Endothelial cell of umbilical vein (primary cell): ENCODE measurements at regions not wholly inside any gene's neighbourhood (a gene's known extent, or its start where the extent isn't known, plus 50 kb on each side); places are given as distances from the start of the nearest gene placed in this dataset.

Experiments
- BruUV-seq: library from RNA; stranded (reverse); fragments of 400-500 nt; replicated peaks from 2 replicates; lab custom pipeline; 2021; lab: Mats Ljungman, UMichigan
- CTCF ChIA-PET: fragments of 300-600, 350-600 bp; sonication (Branson Sonifier 250); formaldehyde crosslinking; loops from one replicate; lab custom pipeline; 2021; ENCODE audit warnings: antibody characterized with exemption, inconsistent platforms; lab: Charles Lee
- POLR2A ChIA-PET: fragments of 300-600, 350-600 bp; sonication (Branson Sonifier 250); formaldehyde crosslinking; loops from one replicate; lab custom pipeline; 2021; ENCODE audit warnings: antibody characterized with exemption, inconsistent platforms; lab: Charles Lee
- DNase-seq: peaks from one replicate; pipeline ENCODE4 v3.0.0-alpha.2; 2011; ENCODE audit warnings: low read depth, low spot score
- FAIRE-seq: peaks from 2 replicates; lab custom pipeline; 2011; peaks lifted over from hg19 to GRCh38; lab: Jason Lieb, UNC
- H2AFZ ChIP-seq: 2 replicates; pipeline ENCODE4 v1.6.0; 2012; ENCODE audit warnings: low read depth, low read length, control low read depth, inconsistent platforms
- H3K27ac ChIP-seq: 2 replicates; pipeline ENCODE4 v1.5.1; 2011; ENCODE audit warnings: low read depth, mild to moderate bottlenecking, control low read depth, low read length, moderate library complexity; ENCODE audit not compliant: insufficient read depth
- H3K27me3 ChIP-seq, 2 experiments: 2 replicates each; pipeline versions ENCODE4 v1.6.0 to v1.6.1; 2011; ENCODE audit warnings: low read length in 2 of 2, mixed read lengths in 1 of 2; ENCODE audit not compliant: control insufficient read depth in 2 of 2, insufficient read depth in 2 of 2
- H3K36me3 ChIP-seq, 2 experiments: 2 replicates in 1 of 2; 3 replicates in 1 of 2; pipeline ENCODE4 v1.5.1; 2011; ENCODE audit warnings: low read length in 2 of 2, mild to moderate bottlenecking in 1 of 2, moderate library complexity in 1 of 2; ENCODE audit not compliant: control insufficient read depth in 2 of 2, insufficient read depth in 2 of 2; ENCODE audit errors: extremely low read depth in 1 of 2
- H3K4me1 ChIP-seq: 3 replicates; pipeline ENCODE4 v1.5.1; 2011; ENCODE audit warnings: mild to moderate bottlenecking, low read length; ENCODE audit not compliant: control insufficient read depth, insufficient read depth; ENCODE audit errors: extremely low read depth
- H3K4me2 ChIP-seq: 2 replicates; pipeline ENCODE4 v1.6.1; 2011; ENCODE audit warnings: low read length, control low read depth, mixed read lengths; ENCODE audit not compliant: insufficient read depth
- H3K4me3 ChIP-seq, 3 experiments: fragments of 200-600 bp in 1 of 3; sonication (generic), shearing (Covaris generic) in 1 of 3; replicated peaks in 1 of 3; 2 replicates each; pipeline ENCODE4 v1.5.1; 2011 to 2016; ENCODE audit warnings: control low read depth in 3 of 3, low read length in 3 of 3, mild to moderate bottlenecking in 2 of 3, inconsistent platforms in 1 of 3, low read depth in 1 of 3, moderate library complexity in 1 of 3; ENCODE audit not compliant: insufficient read depth in 1 of 3
- H3K79me2 ChIP-seq: 2 replicates; pipeline ENCODE4 v1.6.0; 2012; ENCODE audit warnings: low read length, inconsistent platforms; ENCODE audit not compliant: control insufficient read depth, insufficient read depth
- H3K9ac ChIP-seq: replicated peaks from 2 replicates; pipeline ENCODE3; 2011; ENCODE audit warnings: low read length, control low read depth; ENCODE audit not compliant: insufficient read depth; ENCODE audit errors: extremely low read depth
- H3K9me1 ChIP-seq: replicated peaks from 3 replicates; pipeline ENCODE4 v1.6.0; 2011; ENCODE audit warnings: mild to moderate bottlenecking, low read length; ENCODE audit not compliant: control insufficient read depth, insufficient read depth; ENCODE audit errors: extremely low read depth
- H3K9me3 ChIP-seq: replicated peaks from 2 replicates; pipeline ENCODE4 v1.5.1; 2012; ENCODE audit warnings: low read length, inconsistent platforms; ENCODE audit not compliant: control insufficient read depth, insufficient read depth
- H4K20me1 ChIP-seq: replicated peaks from 2 replicates; pipeline ENCODE3; 2011; ENCODE audit warnings: mild to moderate bottlenecking, low read length; ENCODE audit not compliant: control insufficient read depth, insufficient read depth; ENCODE audit errors: extremely low read depth
- CTCF ChIP-seq, 2 donors: IDR thresholded peaks; 1 replicate in 1 of 2; 2 replicates in 1 of 2; pipeline ENCODE4 v1.5.1; 2011; ENCODE audit warnings: low read length in 2 of 2, mild to moderate bottlenecking in 2 of 2, moderate library complexity in 2 of 2, control low read depth in 1 of 2, inconsistent platforms in 1 of 2, low read depth in 1 of 2; ENCODE audit not compliant: insufficient read depth in 1 of 2; ENCODE audit errors: extremely low read depth in 1 of 2
- EZH2 ChIP-seq: IDR thresholded peaks from 2 replicates; pipeline ENCODE4 v1.6.1; 2012; ENCODE audit warnings: borderline replicate concordance, low read depth, mild to moderate bottlenecking, moderate library complexity, low read length, inconsistent platforms; ENCODE audit not compliant: severe bottlenecking
- FOS ChIP-seq: IDR thresholded peaks from 2 replicates; pipeline ENCODE4 v1.6.1; 2011; ENCODE audit warnings: mild to moderate bottlenecking, low read length, moderate library complexity, borderline replicate concordance; ENCODE audit not compliant: insufficient read depth
- GATA2 ChIP-seq: IDR thresholded peaks from 2 replicates; pipeline ENCODE4 v1.7.0; 2011; ENCODE audit warnings: low read depth, mild to moderate bottlenecking, moderate library complexity, mixed read lengths, low read length; ENCODE audit not compliant: insufficient read length, insufficient read depth
- JUN ChIP-seq: IDR thresholded peaks from 2 replicates; pipeline ENCODE4 v1.6.1; 2011; ENCODE audit warnings: borderline replicate concordance, low read depth; ENCODE audit not compliant: insufficient read length, insufficient read depth
- MYC ChIP-seq: IDR thresholded peaks from one replicate; pipeline ENCODE4 v1.6.1; 2011; ENCODE audit warnings: mild to moderate bottlenecking, low read depth, low read length
- POLR2A ChIP-seq: IDR thresholded peaks from 2 replicates; pipeline ENCODE4 v1.6.1; 2012; ENCODE audit warnings: low read depth, mild to moderate bottlenecking, control low read depth, low read length
- POLR2AphosphoS5 ChIP-seq: IDR thresholded peaks from 2 replicates; pipeline ENCODE4 v1.6.1; 2012; ENCODE audit warnings: low read depth, mild to moderate bottlenecking, control low read depth, low read length, moderate library complexity; ENCODE audit not compliant: insufficient read depth
- dilution Hi-C: fragments of 300-500 bp; cut with MboI; formaldehyde crosslinking; loops from one replicate; pipeline ENCODE4 v1.15.0; 2019; ENCODE audit warnings: low sequenced_read_pairs; ENCODE audit not compliant: extremely low pct_ligation_motif_present
- intact Hi-C: fragments of 100-400 bp; cut with micrococcal nuclease; formaldehyde crosslinking; loops from one replicate; pipeline ENCODE4 v1.10.0; 2022
- TF ChIP-seq, protein P1 (sequence below): IDR thresholded peaks from 2 replicates; pipeline ENCODE4 v1.6.1; 2011; ENCODE audit not compliant: insufficient read depth, insufficient read length

DNA sequence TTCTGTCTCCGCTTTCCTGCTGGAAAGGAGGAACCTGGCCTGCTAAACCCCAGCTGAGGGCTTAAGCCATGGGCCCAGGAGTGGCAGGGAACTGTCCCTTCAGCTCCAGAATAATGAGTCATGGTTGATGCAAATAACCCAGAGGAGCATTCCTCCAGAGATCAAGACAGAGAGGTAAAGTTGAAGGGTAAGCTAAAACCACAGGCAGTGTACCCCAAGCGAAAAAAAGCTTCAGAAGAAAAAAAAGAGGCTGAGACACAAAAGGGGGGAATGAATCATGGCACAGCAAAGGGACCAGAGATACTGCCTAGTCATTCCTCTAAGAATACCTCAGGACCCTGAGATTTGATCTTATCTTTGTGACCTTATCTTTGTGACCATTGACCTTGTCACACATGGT is 199.5 kb upstream of the TAS2R1 start:
- no peak for FAIRE-seq

More for the DNA sequence above, 199.5 kb upstream of the TAS2R1 start:
- H3K79me2 ChIP-seq = no peaks in the 10 kb centered on the region
- no peaks in the 10 kb centered on the region for H3K4me1 ChIP-seq
- DNase-seq = no peak
- H3K27me3 ChIP-seq = no peaks in the 10 kb centered on the region
- ChIA-PET POLR2A (no interaction called here), CTCF (no interaction called here)
- dilution Hi-C loops = no loop called here
- H3K9me1 ChIP-seq = no peaks in the 10 kb centered on the region
- no peak overlapping the region for H2AFZ ChIP-seq
- H3K4me3 ChIP-seq = no peak overlapping the region
- no peak overlapping the region for H3K27ac ChIP-seq
- H3K9me3 ChIP-seq = no peaks in the 10 kb centered on the region
- intact Hi-C loops = no loop called here
- H3K9ac ChIP-seq = no peak overlapping the region
- BruUV-seq = no TSS peak
- TF ChIP-seq FOS (no peak), GATA2 (no peak), MYC (no peak), POLR2A (no peak), JUN (no peak), CTCF (IDR thresholded peaks at IDR 0.05; ENCODE audit: extremely low read depth in 1 of 2, insufficient read depth in 1 of 2, low read depth in 1 of 2, low read length in 2 of 2) (no peak), EZH2 (no peak), POLR2AphosphoS5 (no peak)
- TF ChIP-seq, protein P1, sequence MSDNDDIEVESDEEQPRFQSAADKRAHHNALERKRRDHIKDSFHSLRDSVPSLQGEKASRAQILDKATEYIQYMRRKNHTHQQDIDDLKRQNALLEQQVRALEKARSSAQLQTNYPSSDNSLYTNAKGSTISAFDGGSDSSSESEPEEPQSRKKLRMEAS = no peak
- no peaks in the 10 kb centered on the region for H4K20me1 ChIP-seq
- H3K36me3 ChIP-seq = no peaks in the 10 kb centered on the region
- H3K4me2 ChIP-seq = no peak overlapping the region
